T-cell (primary cell): ENCODE measurements at regions not wholly inside any gene's neighbourhood (a gene's known extent, or its start where the extent isn't known, plus 50 kb on each side); places are given as distances from the start of the nearest gene placed in this dataset.
"Not testable (repeated sequence)": the region's sequence is repeated elsewhere in the genome, so short reads cannot be mapped to it uniquely, and the experiment has no call there.

ENCODE experiments used
- ATAC-seq, 4 experiments: fragments of 200-7000 bp in 3 of 4; fragments of 150-1000 bp in 1 of 4; cut with Tn5 transposase; replicated peaks in 1 of 4; 1 replicate in 3 of 4; 2 replicates in 1 of 4; pipeline ENCODE4 v1.10.0; 2021; ENCODE audit warnings: moderate library complexity in 3 of 4, mild to moderate bottlenecking in 2 of 4, moderate number of reproducible peaks in 1 of 4
- CTCF ChIA-PET, 2 donors: fragments of 300-600 bp; sonication (Branson Sonifier 250); formaldehyde crosslinking; loops; one replicate each; lab custom pipeline; 2022; ENCODE audit warnings: antibody characterized with exemption in 2 of 2; lab: Charles Lee
- POLR2A ChIA-PET, 2 donors: fragments of 300-600 bp; sonication (Branson Sonifier 250); formaldehyde crosslinking; loops; one replicate each; lab custom pipeline; 2022; ENCODE audit warnings: antibody characterized with exemption in 2 of 2; lab: Charles Lee
- DNase-seq, 35 experiments: peaks; one replicate each; pipeline versions ENCODE4 v3.0.0 to v3.0.0-alpha.2; 2013 to 2023
- H3K27ac ChIP-seq: one replicate; pipeline ENCODE4 v1.5.1; 2013; ENCODE audit warnings: low read length
- H3K27me3 ChIP-seq, 2 experiments: replicated peaks in 1 of 2; 1 replicate in 1 of 2; 2 replicates in 1 of 2; pipeline versions ENCODE4 v1.6.1 to v1.7.0; 2013; ENCODE audit warnings: low read length in 1 of 2, mixed read lengths in 1 of 2; ENCODE audit not compliant: control insufficient read depth in 2 of 2, insufficient read depth in 2 of 2; ENCODE audit errors: extremely low read depth in 1 of 2
- H3K36me3 ChIP-seq, 2 donors: 1 replicate in 1 of 2; 2 replicates in 1 of 2; pipeline versions ENCODE4 v1.6.1 to v1.7.0; 2013; ENCODE audit warnings: low read length in 1 of 2; ENCODE audit not compliant: control insufficient read depth in 2 of 2, insufficient read depth in 1 of 2; ENCODE audit errors: extremely low read depth in 1 of 2
- H3K4me1 ChIP-seq, 2 experiments: 1 replicate in 1 of 2; 2 replicates in 1 of 2; pipeline versions ENCODE4 v1.6.1 to v1.7.0; 2013; ENCODE audit warnings: low read length in 2 of 2, mixed read lengths in 1 of 2; ENCODE audit not compliant: insufficient read depth in 2 of 2, control insufficient read depth in 1 of 2; ENCODE audit errors: extremely low read depth in 1 of 2
- H3K4me3 ChIP-seq, 2 donors: 1 replicate in 1 of 2; 2 replicates in 1 of 2; pipeline versions ENCODE4 v1.5.1 to v1.7.0; 2013; ENCODE audit warnings: mild to moderate bottlenecking in 2 of 2, low read length in 1 of 2, moderate library complexity in 1 of 2; ENCODE audit not compliant: control insufficient read depth in 1 of 2; ENCODE audit errors: extremely low read depth in 1 of 2
- H3K9me3 ChIP-seq: 2 replicates; pipeline ENCODE4 v1.7.0; 2013
- H3K27ac Mint-ChIP-seq, 2 donors: one replicate each; pipeline ENCODE4 v1.8.0; 2020 to 2021; ENCODE audit warnings: mild to moderate bottlenecking in 2 of 2, mixed read lengths in 2 of 2
- H3K27me3 Mint-ChIP-seq, 2 donors: one replicate each; pipeline ENCODE4 v1.8.0; 2021 to 2022; ENCODE audit warnings: mixed read lengths in 2 of 2
- H3K36me3 Mint-ChIP-seq: one replicate; pipeline ENCODE4 v1.8.0; 2021; ENCODE audit warnings: mixed read lengths
- H3K4me1 Mint-ChIP-seq, 3 donors: one replicate each; pipeline ENCODE4 v1.8.0; 2020 to 2022; ENCODE audit warnings: mixed read lengths in 3 of 3, mild to moderate bottlenecking in 1 of 3
- H3K4me3 Mint-ChIP-seq, 3 donors: one replicate each; pipeline ENCODE4 v1.8.0; 2020 to 2022; ENCODE audit warnings: mild to moderate bottlenecking in 3 of 3, mixed read lengths in 3 of 3, moderate library complexity in 3 of 3
- H3K9me3 Mint-ChIP-seq, 3 donors: one replicate each; pipeline ENCODE4 v1.8.0; 2020 to 2022; ENCODE audit warnings: mixed read lengths in 3 of 3
- WGBS: methylation state at CpG from one replicate; pipeline ENCODE4 v1.1.5; 2013; ENCODE audit warnings: missing lambda C conversion rate; ENCODE audit not compliant: insufficient coverage; 5-methylcytosine and 5-hydroxymethylcytosine counted together

DNA sequence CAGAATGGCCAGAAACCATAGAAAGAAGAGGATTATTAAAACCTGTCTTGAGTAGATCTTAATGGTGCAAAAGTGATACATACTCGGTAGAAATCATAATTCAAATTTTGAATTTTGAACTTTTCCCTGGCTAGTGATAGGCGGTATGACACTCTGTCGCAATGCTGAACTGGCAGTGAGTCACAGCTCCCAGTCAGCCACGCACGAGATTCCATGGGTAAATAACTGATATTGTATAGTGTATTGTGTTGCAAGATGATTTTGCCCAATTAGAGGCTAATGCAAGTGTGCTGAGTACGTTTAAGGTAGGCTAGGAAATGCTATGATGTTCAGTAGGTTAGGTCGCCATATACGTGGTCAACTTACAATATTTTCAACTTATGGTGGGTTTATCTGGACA, 207.0 kb downstream of the SIPA1L2 start:
- Histone ChIP-seq H3K27ac (no peak overlapping the region), H3K9me3 (no peaks in the 10 kb centered on the region), H3K36me3 (no peaks in the 10 kb centered on the region), H3K4me1 (peaks cover 0 to 3% of the 10 kb centered on the region in 2 experiments), H3K4me3 (no peak overlapping the region), H3K27me3 (no peaks in the 10 kb centered on the region)
- Mint-ChIP-seq H3K27ac (no peak overlapping the region), H3K27me3 (no peaks in the 10 kb centered on the region), H3K36me3 (peaks cover 4% of the 10 kb centered on the region), H3K4me3 (no peak overlapping the region), H3K9me3 (no peaks in the 10 kb centered on the region), H3K4me1 (peaks cover 0 to 5% (median 0%) of the 10 kb centered on the region in 3 donors)
- ATAC-seq (no peak), DNase-seq (no peak)
- 98% methylated on average over 5 of the region's 8 CpGs for WGBS
- CTCF ChIA-PET = interaction anchor here in 1 of 2 donors (0.6 kb wide), 1 partner anchor 667 kb away, joined by 3 read pairs; no protein-coding TSS in a partner anchor
- POLR2A ChIA-PET = no interaction called here

- no peaks in the 10 kb centered on the region for H3K36me3 ChIP-seq
- no peaks in the 10 kb centered on the region for H3K9me3 Mint-ChIP-seq
These were observed 207.8 kb downstream of the SIPA1L2 start for GRCh38 chr1:232422098-232422497.

DNA sequence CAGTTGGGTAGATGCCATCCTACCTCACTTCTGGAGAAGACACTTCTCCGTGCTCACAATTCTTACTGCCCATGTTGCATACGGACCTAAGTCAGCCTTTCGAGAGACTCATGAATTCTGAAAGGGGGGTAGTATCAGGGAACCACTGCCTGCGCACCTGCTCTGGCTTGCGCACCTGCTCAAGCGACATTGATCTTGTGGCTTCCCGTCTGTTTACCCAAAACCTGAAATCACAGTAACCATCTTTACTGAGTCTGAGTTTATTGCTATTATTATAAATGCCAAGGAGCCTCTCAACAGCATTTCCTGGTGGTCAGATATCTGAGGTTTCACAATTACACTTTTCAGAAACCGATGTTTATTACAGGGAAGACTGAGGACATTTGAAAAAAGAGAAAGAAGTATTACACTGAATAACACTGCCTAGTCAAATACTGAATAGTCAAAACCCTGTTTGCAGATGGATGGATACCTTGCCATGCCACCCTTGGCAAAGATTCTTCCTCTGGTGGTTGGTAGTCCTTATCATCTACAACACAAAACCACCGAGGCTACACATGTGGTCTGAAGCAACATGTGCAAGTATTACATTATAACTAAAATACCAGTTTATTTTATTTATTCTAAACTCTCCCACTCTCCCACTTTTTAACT, 208.7 kb downstream of the SIPA1L2 start:
- Histone ChIP-seq H3K27ac (no peak overlapping the region), H3K36me3 (no peaks in the 10 kb centered on the region), H3K27me3 (no peaks in the 10 kb centered on the region), H3K4me3 (no peak overlapping the region), H3K4me1 (peaks cover 0 to 3% of the 10 kb centered on the region in 2 experiments), H3K9me3 (no peaks in the 10 kb centered on the region)
- WGBS = no CpG with 5 or more reads among the region's 9 CpGs
- H3K4me3 Mint-ChIP-seq = no peak overlapping the region
- CTCF ChIA-PET = no interaction called here
- H3K9me3 Mint-ChIP-seq = no peaks in the 10 kb centered on the region
- H3K36me3 Mint-ChIP-seq = peaks cover 4% of the 10 kb centered on the region
- H3K4me1 Mint-ChIP-seq = peaks cover 0 to 5% (median 0%) of the 10 kb centered on the region in 3 donors
- no peaks in the 10 kb centered on the region for H3K27me3 Mint-ChIP-seq
- DNase-seq = no peak
- H3K27ac Mint-ChIP-seq = no peak overlapping the region
- ATAC-seq = no peak
- POLR2A ChIA-PET = no interaction called here

More at GRCh38 chr1:232422098-232422497, 207.8 kb downstream of the SIPA1L2 start:
- POLR2A ChIA-PET = interaction anchor here in 1 of 2 donors (0.5 kb wide), 1 partner anchor 637 kb away, joined by 5 read pairs; no protein-coding TSS in a partner anchor
- Mint-ChIP-seq H3K27me3 (no peaks in the 10 kb centered on the region), H3K4me1 (peaks cover 0 to 5% (median 0%) of the 10 kb centered on the region in 3 donors), H3K27ac (no peak overlapping the region), H3K36me3 (peaks cover 4% of the 10 kb centered on the region), H3K4me3 (no peak overlapping the region)
- CTCF ChIA-PET = no interaction called here
- Histone ChIP-seq H3K27ac (no peak overlapping the region), H3K4me3 (no peak overlapping the region), H3K9me3 (no peaks in the 10 kb centered on the region), H3K27me3 (no peaks in the 10 kb centered on the region), H3K4me1 (peaks cover 0 to 3% of the 10 kb centered on the region in 2 experiments)
- no peak for DNase-seq
- ATAC-seq = no peak

DNA sequence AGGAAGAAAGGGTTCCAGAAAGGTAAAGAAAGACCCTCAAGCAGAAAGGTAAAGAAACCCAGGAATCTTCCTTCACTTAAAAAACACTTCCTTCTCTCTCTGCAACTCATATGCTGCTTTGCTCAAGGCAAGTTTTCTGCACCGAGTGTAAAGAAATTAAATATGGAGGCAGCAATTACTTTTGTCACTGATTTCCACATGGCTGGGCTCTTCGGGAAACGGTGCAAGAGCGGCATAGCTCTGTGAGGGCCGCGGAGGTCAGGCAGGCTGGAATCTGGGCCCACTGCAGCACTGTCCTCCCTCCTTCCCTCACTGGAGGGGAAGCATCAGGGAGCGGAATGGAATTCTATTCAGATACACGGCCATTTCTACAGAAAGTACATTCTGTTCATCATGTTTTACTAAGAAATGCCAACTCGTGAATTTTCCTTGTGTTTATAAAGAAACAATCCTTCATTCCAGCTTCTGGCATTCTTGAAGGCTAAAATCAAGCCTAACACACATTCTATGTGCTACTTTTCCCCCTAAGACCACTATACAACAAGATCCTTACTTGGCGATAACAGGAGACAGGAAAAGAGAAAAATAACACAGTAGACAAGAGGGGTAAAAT, 212.2 kb downstream of the SIPA1L2 start:
- Mint-ChIP-seq H3K9me3 (no peaks in the 10 kb centered on the region), H3K4me3 (no peak overlapping the region), H3K36me3 (peaks cover 4% of the 10 kb centered on the region), H3K27ac (no peak overlapping the region), H3K4me1 (peaks cover 0 to 5% (median 0%) of the 10 kb centered on the region in 3 donors), H3K27me3 (peaks cover 3 to 4% of the 10 kb centered on the region in 2 donors)
- Histone ChIP-seq H3K27ac (no peak overlapping the region), H3K9me3 (no peaks in the 10 kb centered on the region), H3K4me1 (peaks cover 0 to 3% of the 10 kb centered on the region in 2 experiments), H3K27me3 (no peaks in the 10 kb centered on the region), H3K36me3 (no peaks in the 10 kb centered on the region), H3K4me3 (no peak overlapping the region)
- CTCF ChIA-PET = interaction anchor here in 1 of 2 donors (0.9 kb wide), 1 partner anchor 58 kb away, joined by 3 read pairs; no protein-coding TSS in a partner anchor
- ATAC-seq (no peak), DNase-seq (no peak)
- 100% methylated on average over 6 of the region's 10 CpGs for WGBS
- POLR2A ChIA-PET = no interaction called here

GRCh38 chr1:232416026-232416568, 213.8 kb downstream of the SIPA1L2 start:
- H3K4me1 ChIP-seq = peaks cover 0 to 2% of the 10 kb centered on the region in 2 experiments
- H3K27me3 ChIP-seq = no peaks in the 10 kb centered on the region
- Mint-ChIP-seq H3K27ac (no peak overlapping the region), H3K9me3 (no peaks in the 10 kb centered on the region), H3K27me3 (peaks cover 3 to 4% of the 10 kb centered on the region in 2 donors), H3K36me3 (peaks cover 4% of the 10 kb centered on the region), H3K4me3 (no peak overlapping the region), H3K4me1 (peaks cover 0 to 4% (median 0%) of the 10 kb centered on the region in 3 donors)
- ChIA-PET CTCF (no interaction called here), POLR2A (no interaction called here)
- no peaks in the 10 kb centered on the region for H3K9me3 ChIP-seq
- no peak overlapping the region for H3K27ac ChIP-seq
- no peak for ATAC-seq
- no peak overlapping the region for H3K4me3 ChIP-seq
- DNase-seq = no peak
- no peaks in the 10 kb centered on the region for H3K36me3 ChIP-seq
- WGBS = 100% methylated on average over 1 of the region's 8 CpGs

GRCh38 chr1:232415481-232415880, 214.5 kb downstream of the SIPA1L2 start:
- H3K36me3 ChIP-seq, H3K27me3 ChIP-seq, H3K4me3 Mint-ChIP-seq, H3K4me1 Mint-ChIP-seq, H3K4me1 ChIP-seq, CTCF ChIA-PET, H3K9me3 ChIP-seq, H3K27ac Mint-ChIP-seq, DNase-seq, ATAC-seq, H3K36me3 Mint-ChIP-seq, POLR2A ChIA-PET, H3K4me3 ChIP-seq, H3K27ac ChIP-seq, H3K27me3 Mint-ChIP-seq, H3K9me3 Mint-ChIP-seq: not testable (repeated sequence)
- WGBS = 80% methylated on average over 7 of the region's 10 CpGs
